ENCODE measurements at regions not wholly inside any gene's neighbourhood (a gene's known extent, or its start where the extent isn't known, plus 50 kb on each side); places are given as distances from the start of the nearest gene placed in this dataset.

DNA sequence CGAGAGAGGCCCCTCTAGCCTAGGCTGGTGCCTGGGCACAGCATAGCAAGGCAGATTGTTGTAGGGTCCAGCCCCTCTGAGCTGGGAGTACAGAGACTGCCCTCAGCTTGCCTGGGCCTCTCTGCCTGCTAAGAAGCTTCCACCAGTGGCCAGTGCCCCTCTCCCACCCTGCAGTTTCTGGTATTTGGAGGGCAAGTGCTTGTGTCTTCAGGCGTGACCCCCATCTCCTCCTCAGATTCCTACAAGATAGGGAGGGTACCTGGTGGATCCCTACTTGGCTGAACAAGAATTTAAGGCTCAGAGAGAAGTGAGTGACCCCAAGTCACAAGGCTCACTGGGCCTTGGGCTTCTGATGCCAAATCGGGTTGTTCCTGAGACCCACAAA lies 152.7 kb downstream of the URI1 start (continued):
- TF ChIP-seq, protein P1, sequence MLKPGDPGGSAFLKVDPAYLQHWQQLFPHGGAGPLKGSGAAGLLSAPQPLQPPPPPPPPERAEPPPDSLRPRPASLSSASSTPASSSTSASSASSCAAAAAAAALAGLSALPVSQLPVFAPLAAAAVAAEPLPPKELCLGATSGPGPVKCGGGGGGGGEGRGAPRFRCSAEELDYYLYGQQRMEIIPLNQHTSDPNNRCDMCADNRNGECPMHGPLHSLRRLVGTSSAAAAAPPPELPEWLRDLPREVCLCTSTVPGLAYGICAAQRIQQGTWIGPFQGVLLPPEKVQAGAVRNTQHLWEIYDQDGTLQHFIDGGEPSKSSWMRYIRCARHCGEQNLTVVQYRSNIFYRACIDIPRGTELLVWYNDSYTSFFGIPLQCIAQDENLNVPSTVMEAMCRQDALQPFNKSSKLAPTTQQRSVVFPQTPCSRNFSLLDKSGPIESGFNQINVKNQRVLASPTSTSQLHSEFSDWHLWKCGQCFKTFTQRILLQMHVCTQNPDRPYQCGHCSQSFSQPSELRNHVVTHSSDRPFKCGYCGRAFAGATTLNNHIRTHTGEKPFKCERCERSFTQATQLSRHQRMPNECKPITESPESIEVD (tag by site-specific recombination; IDR thresholded peaks at IDR 0.05) = no peak
- TF ChIP-seq ZNF624 (tag by site-specific recombination; IDR thresholded peaks at IDR 0.05) (no peak), ZNF175 (tag by site-specific recombination; IDR thresholded peaks at IDR 0.05) (no peak), GLIS1 (tag by site-specific recombination; IDR thresholded peaks at IDR 0.05) (no peak), ZNF626 (tag by site-specific recombination; IDR thresholded peaks at IDR 0.05) (no peak), ZNF2 (tag by site-specific recombination; IDR thresholded peaks at IDR 0.05) (no peak), WT1 (tag by site-specific recombination; IDR thresholded peaks at IDR 0.05) (no peak), ZFP3 (tag by site-specific recombination; IDR thresholded peaks at IDR 0.05; ENCODE audit: low read depth) (no peak), ZNF404 (tag by site-specific recombination; IDR thresholded peaks at IDR 0.05) (no peak), ZNF19 (tag by site-specific recombination; IDR thresholded peaks at IDR 0.05; ENCODE audit: low read depth) (no peak)

DNA sequence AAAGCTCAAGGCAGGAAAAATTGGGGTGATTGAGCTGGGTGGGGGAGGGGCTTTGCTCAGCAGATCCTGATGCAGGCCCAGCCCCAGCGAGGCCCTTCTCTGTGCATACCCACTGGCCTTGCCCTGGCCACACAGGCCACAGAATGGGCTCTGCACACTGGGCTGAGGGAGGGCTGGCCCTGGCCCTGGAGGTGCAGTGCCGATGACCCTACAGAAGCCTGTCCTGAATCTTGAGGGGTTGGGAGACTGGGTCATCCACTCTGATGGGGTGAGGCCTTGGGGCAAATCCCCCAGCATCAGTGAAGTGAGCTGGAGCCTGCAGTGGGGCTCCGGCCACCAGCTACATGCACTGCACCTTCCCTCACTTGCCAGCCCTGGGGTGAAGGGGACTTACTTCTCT lies 153.1 kb downstream of the URI1 start:
- H3K36me3 ChIP-seq (ENCODE audit: control insufficient read depth in 2 of 2, insufficient read depth in 1 of 2, low read length in 2 of 2) = no peaks in the 10 kb centered on the region
- no peak for TF ChIP-seq ZNF654 (tag by site-specific recombination; IDR thresholded peaks at IDR 0.05; ENCODE audit: low read depth)
- TF ChIP-seq SP7 (tag by site-specific recombination; IDR thresholded peaks at IDR 0.05) = no peak
- TF ChIP-seq, protein P2, sequence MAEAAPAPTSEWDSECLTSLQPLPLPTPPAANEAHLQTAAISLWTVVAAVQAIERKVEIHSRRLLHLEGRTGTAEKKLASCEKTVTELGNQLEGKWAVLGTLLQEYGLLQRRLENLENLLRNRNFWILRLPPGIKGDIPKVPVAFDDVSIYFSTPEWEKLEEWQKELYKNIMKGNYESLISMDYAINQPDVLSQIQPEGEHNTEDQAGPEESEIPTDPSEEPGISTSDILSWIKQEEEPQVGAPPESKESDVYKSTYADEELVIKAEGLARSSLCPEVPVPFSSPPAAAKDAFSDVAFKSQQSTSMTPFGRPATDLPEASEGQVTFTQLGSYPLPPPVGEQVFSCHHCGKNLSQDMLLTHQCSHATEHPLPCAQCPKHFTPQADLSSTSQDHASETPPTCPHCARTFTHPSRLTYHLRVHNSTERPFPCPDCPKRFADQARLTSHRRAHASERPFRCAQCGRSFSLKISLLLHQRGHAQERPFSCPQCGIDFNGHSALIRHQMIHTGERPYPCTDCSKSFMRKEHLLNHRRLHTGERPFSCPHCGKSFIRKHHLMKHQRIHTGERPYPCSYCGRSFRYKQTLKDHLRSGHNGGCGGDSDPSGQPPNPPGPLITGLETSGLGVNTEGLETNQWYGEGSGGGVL (tag by site-specific recombination; IDR thresholded peaks at IDR 0.05) = no peak
- TF ChIP-seq, protein P3, sequence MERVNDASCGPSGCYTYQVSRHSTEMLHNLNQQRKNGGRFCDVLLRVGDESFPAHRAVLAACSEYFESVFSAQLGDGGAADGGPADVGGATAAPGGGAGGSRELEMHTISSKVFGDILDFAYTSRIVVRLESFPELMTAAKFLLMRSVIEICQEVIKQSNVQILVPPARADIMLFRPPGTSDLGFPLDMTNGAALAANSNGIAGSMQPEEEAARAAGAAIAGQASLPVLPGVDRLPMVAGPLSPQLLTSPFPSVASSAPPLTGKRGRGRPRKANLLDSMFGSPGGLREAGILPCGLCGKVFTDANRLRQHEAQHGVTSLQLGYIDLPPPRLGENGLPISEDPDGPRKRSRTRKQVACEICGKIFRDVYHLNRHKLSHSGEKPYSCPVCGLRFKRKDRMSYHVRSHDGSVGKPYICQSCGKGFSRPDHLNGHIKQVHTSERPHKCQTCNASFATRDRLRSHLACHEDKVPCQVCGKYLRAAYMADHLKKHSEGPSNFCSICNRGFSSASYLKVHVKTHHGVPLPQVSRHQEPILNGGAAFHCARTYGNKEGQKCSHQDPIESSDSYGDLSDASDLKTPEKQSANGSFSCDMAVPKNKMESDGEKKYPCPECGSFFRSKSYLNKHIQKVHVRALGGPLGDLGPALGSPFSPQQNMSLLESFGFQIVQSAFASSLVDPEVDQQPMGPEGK (tag by site-specific recombination; IDR thresholded peaks at IDR 0.05) = no peak
- no peak for TF ChIP-seq EGR2 (tag by site-specific recombination; IDR thresholded peaks at IDR 0.05; ENCODE audit: low read depth)
- TF ChIP-seq, protein P4, sequence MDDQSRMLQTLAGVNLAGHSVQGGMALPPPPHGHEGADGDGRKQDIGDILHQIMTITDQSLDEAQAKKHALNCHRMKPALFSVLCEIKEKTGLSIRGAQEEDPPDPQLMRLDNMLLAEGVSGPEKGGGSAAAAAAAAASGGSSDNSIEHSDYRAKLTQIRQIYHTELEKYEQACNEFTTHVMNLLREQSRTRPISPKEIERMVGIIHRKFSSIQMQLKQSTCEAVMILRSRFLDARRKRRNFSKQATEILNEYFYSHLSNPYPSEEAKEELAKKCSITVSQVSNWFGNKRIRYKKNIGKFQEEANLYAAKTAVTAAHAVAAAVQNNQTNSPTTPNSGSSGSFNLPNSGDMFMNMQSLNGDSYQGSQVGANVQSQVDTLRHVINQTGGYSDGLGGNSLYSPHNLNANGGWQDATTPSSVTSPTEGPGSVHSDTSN (CRISPR knock-in tag; IDR thresholded peaks at IDR 0.05) = no peak
- TF ChIP-seq, protein P5, sequence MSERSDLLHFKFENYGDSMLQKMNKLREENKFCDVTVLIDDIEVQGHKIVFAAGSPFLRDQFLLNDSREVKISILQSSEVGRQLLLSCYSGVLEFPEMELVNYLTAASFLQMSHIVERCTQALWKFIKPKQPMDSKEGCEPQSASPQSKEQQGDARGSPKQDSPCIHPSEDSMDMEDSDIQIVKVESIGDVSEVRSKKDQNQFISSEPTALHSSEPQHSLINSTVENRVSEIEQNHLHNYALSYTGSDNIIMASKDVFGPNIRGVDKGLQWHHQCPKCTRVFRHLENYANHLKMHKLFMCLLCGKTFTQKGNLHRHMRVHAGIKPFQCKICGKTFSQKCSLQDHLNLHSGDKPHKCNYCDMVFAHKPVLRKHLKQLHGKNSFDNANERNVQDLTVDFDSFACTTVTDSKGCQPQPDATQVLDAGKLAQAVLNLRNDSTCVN (tag by site-specific recombination; optimal IDR thresholded peaks at IDR 0.05) = no peak
- TF ChIP-seq ZNF558 (tag by site-specific recombination; IDR thresholded peaks at IDR 0.05) = no peak
- TF ChIP-seq OSR2 (tag by site-specific recombination; IDR thresholded peaks at IDR 0.05) = no peak
- no peak for TF ChIP-seq ZNF701 (tag by site-specific recombination; IDR thresholded peaks at IDR 0.05)
- TF ChIP-seq BCL11B (tag by site-specific recombination; IDR thresholded peaks at IDR 0.05; ENCODE audit: low read depth) = no peak
- TF ChIP-seq ZNF324 (tag by site-specific recombination; IDR thresholded peaks at IDR 0.05) = no peak
- TF ChIP-seq HOXD13 (CRISPR knock-in tag; IDR thresholded peaks at IDR 0.05; ENCODE audit: borderline replicate concordance) = no peak
- no peak for TF ChIP-seq ZIC2 (tag by site-specific recombination; IDR thresholded peaks at IDR 0.05)
- no peak for TF ChIP-seq ZBTB21 (tag by site-specific recombination; IDR thresholded peaks at IDR 0.05)
- TF ChIP-seq ZNF239 (tag by site-specific recombination; IDR thresholded peaks at IDR 0.05) = no peak
- TF ChIP-seq ZNF184 (tag by site-specific recombination; IDR thresholded peaks at IDR 0.05) = no peak
- TF ChIP-seq ZNF677 (tag by site-specific recombination; IDR thresholded peaks at IDR 0.05) = no peak
- no peak for TF ChIP-seq ZNF132 (tag by site-specific recombination; IDR thresholded peaks at IDR 0.05; ENCODE audit: borderline replicate concordance)
- H3K4me3 ChIP-seq (ENCODE audit: low read depth, low read length) = no peak overlapping the region
- H3K4me1 ChIP-seq (ENCODE audit: control insufficient read depth, insufficient read depth, low read length) = no peaks in the 10 kb centered on the region
- H3K9me3 ChIP-seq (ENCODE audit: control insufficient read depth, insufficient read depth, low read depth, low read length) = no peaks in the 10 kb centered on the region
- H3K27ac ChIP-seq (ENCODE audit: extremely low read depth, low read depth, low read length) = no peak overlapping the region
- CTCF ChIA-PET = no interaction called here
- POLR2A ChIA-PET = no interaction called here
